ENCODE measurements at regions not wholly inside any gene's neighbourhood (a gene's known extent, or its start where the extent isn't known, plus 50 kb on each side); places are given as distances from the start of the nearest gene placed in this dataset.

GRCh38 chr2:181366675-181367175 is 90.5 kb upstream of the ITGA4 start:
- Mint-ChIP-seq H3K36me3 (no peaks in the 10 kb centered on the region), H3K4me1 (peaks cover 0 to 10% (median 3%) of the 10 kb centered on the region in 4 donors), H3K4me3 (no peak overlapping the region), H3K9me3 (peaks cover 0 to 5% (median 0%) of the 10 kb centered on the region in 7 donors), H3K27ac (no peak overlapping the region), H3K27me3 (no peaks in the 10 kb centered on the region)
- Histone ChIP-seq H3K27me3 (ENCODE audit: control insufficient read depth, insufficient read depth, low read length) (no peaks in the 10 kb centered on the region), H3K4me3 (ENCODE audit: low read depth, low read length) (no peak overlapping the region), H3K27ac (ENCODE audit: insufficient read depth, low read length, poor library complexity, severe bottlenecking) (no peak overlapping the region), H3K9me3 (ENCODE audit: control insufficient read depth in 2 of 2, low read length in 2 of 2) (no peaks in the 10 kb centered on the region), H3K36me3 (ENCODE audit: control insufficient read depth, insufficient read depth, low read length) (no peaks in the 10 kb centered on the region), H3K4me1 (ENCODE audit: control insufficient read depth, insufficient read depth, low read length, poor library complexity, severe bottlenecking) (peaks cover 6% of the 10 kb centered on the region)
- ATAC-seq (ENCODE audit: low read depth in 2 of 2) (no peak), DNase-seq (no peak)

- Histone ChIP-seq H3K9me3 (ENCODE audit: control insufficient read depth in 2 of 2, low read length in 2 of 2) (no peaks in the 10 kb centered on the region), H3K27ac (ENCODE audit: insufficient read depth, low read length, poor library complexity, severe bottlenecking) (no peak overlapping the region), H3K36me3 (ENCODE audit: control insufficient read depth, insufficient read depth, low read length) (no peaks in the 10 kb centered on the region), H3K27me3 (ENCODE audit: control insufficient read depth, insufficient read depth, low read length) (no peaks in the 10 kb centered on the region), H3K4me1 (ENCODE audit: control insufficient read depth, insufficient read depth, low read length, poor library complexity, severe bottlenecking) (peaks cover 13% of the 10 kb centered on the region), H3K4me3 (ENCODE audit: low read depth, low read length) (no peak overlapping the region)
- Mint-ChIP-seq H3K36me3 (no peaks in the 10 kb centered on the region), H3K4me3 (no peak overlapping the region), H3K27ac (no peak overlapping the region), H3K27me3 (no peaks in the 10 kb centered on the region), H3K9me3 (peaks cover 0 to 5% (median 0%) of the 10 kb centered on the region in 7 donors), H3K4me1 (peaks cover 0 to 16% (median 7%) of the 10 kb centered on the region in 4 donors)
- DNase-seq (no peak), ATAC-seq (ENCODE audit: low read depth in 2 of 2) (no peak)
Measured at GRCh38 chr2:181367411-181367810, 89.8 kb upstream of the ITGA4 start.

- Histone ChIP-seq H3K27ac (ENCODE audit: insufficient read depth, low read length, poor library complexity, severe bottlenecking) (no peak overlapping the region), H3K4me1 (ENCODE audit: control insufficient read depth, insufficient read depth, low read length, poor library complexity, severe bottlenecking) (peaks cover 16% of the 10 kb centered on the region), H3K9me3 (ENCODE audit: control insufficient read depth in 2 of 2, low read length in 2 of 2) (no peaks in the 10 kb centered on the region), H3K36me3 (ENCODE audit: control insufficient read depth, insufficient read depth, low read length) (no peaks in the 10 kb centered on the region), H3K27me3 (ENCODE audit: control insufficient read depth, insufficient read depth, low read length) (no peaks in the 10 kb centered on the region), H3K4me3 (ENCODE audit: low read depth, low read length) (no peak overlapping the region)
- Mint-ChIP-seq H3K4me1 (peaks cover 0 to 22% (median 10%) of the 10 kb centered on the region in 4 donors), H3K27me3 (no peaks in the 10 kb centered on the region), H3K36me3 (no peaks in the 10 kb centered on the region), H3K27ac (no peak overlapping the region), H3K9me3 (peaks cover 0 to 5% (median 0%) of the 10 kb centered on the region in 7 donors), H3K4me3 (no peak overlapping the region)
- no peak for DNase-seq
- no peak for ATAC-seq (ENCODE audit: low read depth in 2 of 2)
Measured at GRCh38 chr2:181367906-181368435, 89.2 kb upstream of the ITGA4 start.

GRCh38 chr2:181370126-181370525 is 87.1 kb upstream of the ITGA4 start:
- no peak overlapping the region for H3K4me3 Mint-ChIP-seq
- ATAC-seq (ENCODE audit: low read depth in 2 of 2) (no peak), DNase-seq (no peak)
- no peak overlapping the region for H3K27ac Mint-ChIP-seq
- no peaks in the 10 kb centered on the region for H3K9me3 ChIP-seq (ENCODE audit: control insufficient read depth in 2 of 2, low read length in 2 of 2)
- peaks cover 0 to 5% (median 0%) of the 10 kb centered on the region in 7 donors for H3K9me3 Mint-ChIP-seq
- H3K36me3 Mint-ChIP-seq = no peaks in the 10 kb centered on the region
- peaks cover 16% of the 10 kb centered on the region for H3K4me1 ChIP-seq (ENCODE audit: control insufficient read depth, insufficient read depth, low read length, poor library complexity, severe bottlenecking)
- peaks cover under 1 to 27% (median 11%) of the 10 kb centered on the region in 4 donors for H3K4me1 Mint-ChIP-seq
- H3K4me3 ChIP-seq (ENCODE audit: low read depth, low read length) = no peak overlapping the region
- no peak overlapping the region for H3K27ac ChIP-seq (ENCODE audit: insufficient read depth, low read length, poor library complexity, severe bottlenecking)
- no peaks in the 10 kb centered on the region for H3K27me3 ChIP-seq (ENCODE audit: control insufficient read depth, insufficient read depth, low read length)
- no peaks in the 10 kb centered on the region for H3K27me3 Mint-ChIP-seq
- no peaks in the 10 kb centered on the region for H3K36me3 ChIP-seq (ENCODE audit: control insufficient read depth, insufficient read depth, low read length)

- no peaks in the 10 kb centered on the region for H3K27me3 ChIP-seq (ENCODE audit: control insufficient read depth, insufficient read depth, low read length)
- DNase-seq (no peak), ATAC-seq (ENCODE audit: low read depth in 2 of 2) (no peak)
- no peak overlapping the region for H3K4me3 Mint-ChIP-seq
- H3K4me3 ChIP-seq (ENCODE audit: low read depth, low read length) = no peak overlapping the region
- H3K27me3 Mint-ChIP-seq = no peaks in the 10 kb centered on the region
- no peaks in the 10 kb centered on the region for H3K9me3 ChIP-seq (ENCODE audit: control insufficient read depth in 2 of 2, low read length in 2 of 2)
- no peaks in the 10 kb centered on the region for H3K36me3 ChIP-seq (ENCODE audit: control insufficient read depth, insufficient read depth, low read length)
- peaks cover 16% of the 10 kb centered on the region for H3K4me1 ChIP-seq (ENCODE audit: control insufficient read depth, insufficient read depth, low read length, poor library complexity, severe bottlenecking)
- peaks cover 7 to 27% (median 11%) of the 10 kb centered on the region in 4 donors for H3K4me1 Mint-ChIP-seq
- peaks cover 0 to 3% (median 0%) of the 10 kb centered on the region in 7 donors for H3K9me3 Mint-ChIP-seq
- no peak overlapping the region for H3K27ac ChIP-seq (ENCODE audit: insufficient read depth, low read length, poor library complexity, severe bottlenecking)
- no peaks in the 10 kb centered on the region for H3K36me3 Mint-ChIP-seq
- no peak overlapping the region for H3K27ac Mint-ChIP-seq
Measured at GRCh38 chr2:181371195-181371594, 86.0 kb upstream of the ITGA4 start.

- H3K27me3 ChIP-seq (ENCODE audit: control insufficient read depth, insufficient read depth, low read length) = no peaks in the 10 kb centered on the region
- DNase-seq (peak in 1 of 3 donors; percentile 24), ATAC-seq (ENCODE audit: low read depth in 2 of 2) (peak; percentile 39 to 47)
- Mint-ChIP-seq H3K27ac (peak overlapping the region in 2 of 3 donors; percentile 17 to 49), H3K4me3 (peak overlapping the region in 1 of 4 donors; percentile 14), H3K27me3 (peaks cover 4% of the 10 kb centered on the region), H3K4me1 (peaks cover 7 to 27% (median 11%) of the 10 kb centered on the region in 4 donors), H3K36me3 (no peaks in the 10 kb centered on the region), H3K9me3 (peaks cover 0 to 3% (median 0%) of the 10 kb centered on the region in 7 donors)
- H3K9me3 ChIP-seq (ENCODE audit: control insufficient read depth in 2 of 2, low read length in 2 of 2) = no peaks in the 10 kb centered on the region
- peaks cover 16% of the 10 kb centered on the region for H3K4me1 ChIP-seq (ENCODE audit: control insufficient read depth, insufficient read depth, low read length, poor library complexity, severe bottlenecking)
- H3K27ac ChIP-seq (ENCODE audit: insufficient read depth, low read length, poor library complexity, severe bottlenecking) = peak overlapping the region; percentile 17
- peak overlapping the region; percentile 40 for H3K4me3 ChIP-seq (ENCODE audit: low read depth, low read length)
- H3K36me3 ChIP-seq (ENCODE audit: control insufficient read depth, insufficient read depth, low read length) = no peaks in the 10 kb centered on the region
Measured at GRCh38 chr2:181371782-181372645, 85.2 kb upstream of the ITGA4 start.

- H3K4me3 Mint-ChIP-seq = peak overlapping the region in 1 of 4 donors; percentile 14
- peak overlapping the region in 2 of 3 donors; percentile 17 to 39 for H3K27ac Mint-ChIP-seq
- no peak overlapping the region for H3K27ac ChIP-seq (ENCODE audit: insufficient read depth, low read length, poor library complexity, severe bottlenecking)
- H3K27me3 Mint-ChIP-seq = peaks cover 4% of the 10 kb centered on the region
- peaks cover 0 to 3% (median 0%) of the 10 kb centered on the region in 7 donors for H3K9me3 Mint-ChIP-seq
- no peaks in the 10 kb centered on the region for H3K9me3 ChIP-seq (ENCODE audit: control insufficient read depth in 2 of 2, low read length in 2 of 2)
- no peaks in the 10 kb centered on the region for H3K27me3 ChIP-seq (ENCODE audit: control insufficient read depth, insufficient read depth, low read length)
- ATAC-seq (ENCODE audit: low read depth in 2 of 2) (no peak), DNase-seq (no peak)
- H3K4me3 ChIP-seq (ENCODE audit: low read depth, low read length) = peak overlapping the region; percentile 40
- H3K4me1 Mint-ChIP-seq = peaks cover 7 to 27% (median 11%) of the 10 kb centered on the region in 4 donors
- no peaks in the 10 kb centered on the region for H3K36me3 Mint-ChIP-seq
- no peaks in the 10 kb centered on the region for H3K36me3 ChIP-seq (ENCODE audit: control insufficient read depth, insufficient read depth, low read length)
- H3K4me1 ChIP-seq (ENCODE audit: control insufficient read depth, insufficient read depth, low read length, poor library complexity, severe bottlenecking) = peaks cover 16% of the 10 kb centered on the region
Measured at GRCh38 chr2:181372646-181373040, 84.5 kb upstream of the ITGA4 start.
